ENCODE measurements at regions not wholly inside any gene's neighbourhood (a gene's known extent, or its start where the extent isn't known, plus 50 kb on each side); places are given as distances from the start of the nearest gene placed in this dataset.

DNA sequence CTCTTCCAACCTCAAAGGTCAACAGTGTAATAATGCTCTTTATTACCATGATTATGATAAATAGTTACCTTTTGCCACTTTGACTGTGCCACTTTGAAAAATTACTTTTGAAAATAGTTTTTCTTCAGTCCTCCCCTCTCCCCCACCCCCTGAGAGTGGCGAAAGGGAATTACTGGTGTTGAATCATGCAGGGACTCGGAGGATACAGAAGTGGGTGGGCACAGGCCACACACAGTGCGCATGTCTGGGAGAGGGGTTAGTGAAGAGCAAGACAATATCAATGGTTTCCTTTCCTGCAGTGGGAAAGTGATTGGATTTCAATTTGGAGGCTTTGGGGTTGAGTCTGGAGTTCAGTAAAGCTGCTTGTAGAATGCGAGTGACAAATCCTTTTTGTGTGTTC, 170.9 kb downstream of the PTCSC3 start:
- no TSS peak for BruUV-seq (replicated peaks)
- intact Hi-C loops (cut with micrococcal nuclease), result no loop called here
- no peak for DNase-seq (ENCODE audit: unreplicated experiment)
- TF ChIP-seq, protein P1, sequence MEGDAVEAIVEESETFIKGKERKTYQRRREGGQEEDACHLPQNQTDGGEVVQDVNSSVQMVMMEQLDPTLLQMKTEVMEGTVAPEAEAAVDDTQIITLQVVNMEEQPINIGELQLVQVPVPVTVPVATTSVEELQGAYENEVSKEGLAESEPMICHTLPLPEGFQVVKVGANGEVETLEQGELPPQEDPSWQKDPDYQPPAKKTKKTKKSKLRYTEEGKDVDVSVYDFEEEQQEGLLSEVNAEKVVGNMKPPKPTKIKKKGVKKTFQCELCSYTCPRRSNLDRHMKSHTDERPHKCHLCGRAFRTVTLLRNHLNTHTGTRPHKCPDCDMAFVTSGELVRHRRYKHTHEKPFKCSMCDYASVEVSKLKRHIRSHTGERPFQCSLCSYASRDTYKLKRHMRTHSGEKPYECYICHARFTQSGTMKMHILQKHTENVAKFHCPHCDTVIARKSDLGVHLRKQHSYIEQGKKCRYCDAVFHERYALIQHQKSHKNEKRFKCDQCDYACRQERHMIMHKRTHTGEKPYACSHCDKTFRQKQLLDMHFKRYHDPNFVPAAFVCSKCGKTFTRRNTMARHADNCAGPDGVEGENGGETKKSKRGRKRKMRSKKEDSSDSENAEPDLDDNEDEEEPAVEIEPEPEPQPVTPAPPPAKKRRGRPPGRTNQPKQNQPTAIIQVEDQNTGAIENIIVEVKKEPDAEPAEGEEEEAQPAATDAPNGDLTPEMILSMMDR (IDR thresholded peaks at IDR 0.05; ENCODE audit: unreplicated experiment), result no peak
- ChIA-PET CTCF (no interaction called here), POLR2A (no interaction called here)
- Mint-ChIP-seq H3K36me3 (ENCODE audit: insufficient read depth, unreplicated experiment) (no peaks in the 10 kb centered on the region), H3K27me3 (ENCODE audit: insufficient read depth, unreplicated experiment) (no peaks in the 10 kb centered on the region), H3K27ac (ENCODE audit: low read depth, unreplicated experiment) (no peak overlapping the region), H3K9me3 (ENCODE audit: unreplicated experiment) (no peaks in the 10 kb centered on the region), H3K4me1 (ENCODE audit: insufficient read depth, unreplicated experiment) (no peaks in the 10 kb centered on the region), H3K4me3 (ENCODE audit: unreplicated experiment) (no peak overlapping the region)

DNA sequence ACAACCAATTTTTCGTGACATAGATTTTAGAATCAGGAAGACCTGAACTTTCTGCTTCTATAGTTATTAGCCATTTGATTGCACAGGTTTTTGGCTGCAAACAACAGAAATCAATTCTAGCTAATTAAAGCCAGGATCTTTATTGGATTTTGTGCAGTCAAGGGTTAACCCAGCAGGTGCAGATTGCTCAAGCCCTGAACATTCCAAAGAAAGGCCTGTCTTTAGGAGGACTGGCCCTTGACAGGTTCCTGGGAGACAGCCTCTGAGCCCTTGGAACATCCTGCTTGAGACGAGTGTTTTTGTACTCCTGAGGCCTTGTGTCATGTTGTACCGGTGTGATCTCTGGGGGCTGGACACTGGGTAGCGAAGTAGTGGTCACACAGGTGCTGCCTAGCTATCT, 174.6 kb downstream of the PTCSC3 start:
- Mint-ChIP-seq H3K4me3 (ENCODE audit: unreplicated experiment) (no peak overlapping the region), H3K27me3 (ENCODE audit: insufficient read depth, unreplicated experiment) (no peaks in the 10 kb centered on the region), H3K27ac (ENCODE audit: low read depth, unreplicated experiment) (no peak overlapping the region), H3K4me1 (ENCODE audit: insufficient read depth, unreplicated experiment) (no peaks in the 10 kb centered on the region), H3K36me3 (ENCODE audit: insufficient read depth, unreplicated experiment) (no peaks in the 10 kb centered on the region), H3K9me3 (ENCODE audit: unreplicated experiment) (no peaks in the 10 kb centered on the region)
- CTCF ChIA-PET, result interaction anchor here (0.6 kb wide), 1 partner anchor 123 kb away, joined by 5 read pairs; no protein-coding TSS in a partner anchor
- TF ChIP-seq, protein P1 (IDR thresholded peaks at IDR 0.05; ENCODE audit: unreplicated experiment), result no peak
- intact Hi-C loops (cut with micrococcal nuclease), result no loop called here
- POLR2A ChIA-PET, result interaction anchor here (0.6 kb wide), 1 partner anchor 240 kb away, joined by 4 read pairs; no protein-coding TSS in a partner anchor
- BruUV-seq (replicated peaks), result no TSS peak
- DNase-seq (ENCODE audit: unreplicated experiment), result no peak

DNA sequence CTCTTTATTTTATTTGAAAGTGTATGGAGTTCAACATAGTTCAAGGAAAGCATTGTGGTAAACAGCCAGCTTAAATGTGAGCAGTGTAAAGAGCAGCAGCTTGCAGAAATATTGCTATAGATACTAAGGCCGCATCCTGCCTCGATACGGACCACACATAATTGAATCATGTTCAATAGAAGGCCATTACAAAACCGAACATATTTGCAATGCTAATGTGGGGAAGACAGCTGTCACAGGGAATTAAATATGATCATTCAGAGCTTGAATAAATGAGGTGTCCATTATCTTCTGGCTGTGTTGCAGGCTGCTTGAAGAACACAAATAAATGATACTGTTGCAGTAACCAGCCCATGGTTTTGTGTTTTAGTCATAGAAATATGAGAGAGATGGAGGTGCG, 173.2 kb downstream of the BRMS1L start:
- Mint-ChIP-seq H3K27ac (ENCODE audit: low read depth, unreplicated experiment) (no peak overlapping the region), H3K36me3 (ENCODE audit: insufficient read depth, unreplicated experiment) (no peaks in the 10 kb centered on the region), H3K27me3 (ENCODE audit: insufficient read depth, unreplicated experiment) (no peaks in the 10 kb centered on the region), H3K4me1 (ENCODE audit: insufficient read depth, unreplicated experiment) (no peaks in the 10 kb centered on the region), H3K4me3 (ENCODE audit: unreplicated experiment) (no peak overlapping the region), H3K9me3 (ENCODE audit: unreplicated experiment) (no peaks in the 10 kb centered on the region)
- ChIA-PET POLR2A (no interaction called here), CTCF (no interaction called here)
- intact Hi-C loops (cut with micrococcal nuclease), result no loop called here
- TF ChIP-seq, protein P1 (IDR thresholded peaks at IDR 0.05; ENCODE audit: unreplicated experiment), result no peak
- no peak for DNase-seq (ENCODE audit: unreplicated experiment)
- BruUV-seq (replicated peaks), result no TSS peak

DNA sequence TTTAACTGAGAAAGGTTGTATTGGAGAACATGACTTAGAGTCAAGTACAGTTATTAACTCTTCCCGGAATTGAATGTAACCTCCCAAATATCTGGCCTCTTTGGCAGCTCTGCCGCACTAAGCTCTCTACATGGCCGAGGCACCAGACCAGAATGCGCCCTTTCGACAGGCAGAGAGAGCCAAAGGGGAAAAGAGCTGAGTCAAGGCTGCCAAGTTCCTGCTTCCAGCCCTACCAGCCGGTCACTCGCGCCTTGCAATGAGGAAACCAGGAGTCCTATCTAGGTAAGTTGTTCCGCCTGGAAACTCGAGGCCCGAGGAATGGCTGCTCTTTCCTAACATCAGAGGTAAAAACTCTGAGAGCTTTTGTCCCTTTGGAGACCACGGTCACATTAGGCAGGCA, 172.2 kb downstream of the BRMS1L start:
- H3K4me3 Mint-ChIP-seq (ENCODE audit: unreplicated experiment), result no peak overlapping the region
- no peaks in the 10 kb centered on the region for H3K9me3 Mint-ChIP-seq (ENCODE audit: unreplicated experiment)
- CTCF ChIA-PET, result no interaction called here
- DNase-seq (ENCODE audit: unreplicated experiment), result no peak
- POLR2A ChIA-PET, result no interaction called here
- BruUV-seq (replicated peaks), result no TSS peak
- no peak overlapping the region for H3K27ac Mint-ChIP-seq (ENCODE audit: low read depth, unreplicated experiment)
- no peaks in the 10 kb centered on the region for H3K36me3 Mint-ChIP-seq (ENCODE audit: insufficient read depth, unreplicated experiment)
- TF ChIP-seq, protein P1 (IDR thresholded peaks at IDR 0.05; ENCODE audit: unreplicated experiment), result no peak
- intact Hi-C loops (cut with micrococcal nuclease), result no loop called here
- H3K4me1 Mint-ChIP-seq (ENCODE audit: insufficient read depth, unreplicated experiment), result no peaks in the 10 kb centered on the region
- H3K27me3 Mint-ChIP-seq (ENCODE audit: insufficient read depth, unreplicated experiment), result no peaks in the 10 kb centered on the region

Measured in MCF 10A (cell line).